Osteoblast (primary cell): ENCODE measurements at regions not wholly inside any gene's neighbourhood (a gene's known extent, or its start where the extent isn't known, plus 50 kb on each side); places are given as distances from the start of the nearest gene placed in this dataset.

Experiments used
- DNase-seq: peaks from one replicate; pipeline ENCODE4 v3.0.0; 2011; ENCODE audit warnings: low spot score, mixed read lengths; ENCODE audit not compliant: insufficient read length; ENCODE audit errors: missing footprints
- H2AFZ ChIP-seq: 2 replicates; pipeline ENCODE4 v1.6.0; 2011; ENCODE audit warnings: mild to moderate bottlenecking, low read length
- H3K27ac ChIP-seq: 2 replicates; pipeline ENCODE4 v1.5.1; 2011; ENCODE audit warnings: mild to moderate bottlenecking, low read depth, low read length, moderate library complexity
- H3K27me3 ChIP-seq: 2 replicates; pipeline ENCODE4 v1.6.0; 2012; ENCODE audit warnings: mild to moderate bottlenecking, control low read depth, inconsistent platforms, low read length, moderate library complexity; ENCODE audit not compliant: insufficient read depth
- H3K36me3 ChIP-seq: 2 replicates; pipeline ENCODE4 v1.5.1; 2011; ENCODE audit warnings: mild to moderate bottlenecking, low read length, control low read depth, moderate library complexity; ENCODE audit not compliant: insufficient read depth
- H3K4me1 ChIP-seq: 2 replicates; pipeline ENCODE4 v1.5.1; 2011; ENCODE audit warnings: mild to moderate bottlenecking, low read length, control low read depth, moderate library complexity; ENCODE audit not compliant: insufficient read depth
- H3K4me2 ChIP-seq: 2 replicates; pipeline ENCODE4 v1.6.0; 2011; ENCODE audit warnings: mild to moderate bottlenecking, low read length; ENCODE audit not compliant: insufficient read depth
- H3K4me3 ChIP-seq: fragments of 200-600 bp; sonication (generic); 3 replicates; pipeline ENCODE4 v1.5.1; 2012; ENCODE audit warnings: mild to moderate bottlenecking, low read length, inconsistent platforms; ENCODE audit not compliant: insufficient read depth
- H3K79me2 ChIP-seq: 2 replicates; pipeline ENCODE4 v1.6.0; 2012; ENCODE audit warnings: mild to moderate bottlenecking, low read length, control low read depth, inconsistent platforms; ENCODE audit not compliant: insufficient read depth
- H3K9me3 ChIP-seq: 2 replicates; pipeline ENCODE4 v1.5.1; 2011; ENCODE audit warnings: low read depth, low read length, control low read depth
- H4K20me1 ChIP-seq: 2 replicates; pipeline ENCODE4 v1.6.0; 2012; ENCODE audit warnings: mild to moderate bottlenecking, low read length, control low read depth; ENCODE audit not compliant: insufficient read depth
- CTCF ChIP-seq: IDR thresholded peaks from 2 replicates; pipeline ENCODE4 v1.5.1; 2011; ENCODE audit warnings: mild to moderate bottlenecking, low read depth, low read length, moderate library complexity; ENCODE audit errors: extremely low read depth

DNA sequence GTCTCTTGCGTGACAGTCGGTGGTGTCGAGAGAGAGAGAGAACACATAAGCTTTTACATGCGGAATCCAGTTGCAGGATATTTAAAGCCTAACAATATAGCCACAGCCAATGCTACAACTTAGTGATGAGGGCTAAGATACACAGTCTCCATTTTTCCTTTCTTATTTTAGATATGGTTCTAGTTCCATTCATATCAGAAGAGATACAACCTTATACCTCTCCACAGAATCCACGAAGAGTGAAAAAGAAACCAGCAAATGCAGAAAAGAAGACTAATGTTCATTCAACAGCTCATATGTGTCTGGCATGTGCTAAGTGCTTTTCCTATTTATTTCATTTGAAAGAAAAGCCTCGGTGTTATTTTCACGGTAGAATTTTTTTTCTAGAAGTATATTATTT, 249.0 kb upstream of the SLITRK1 start:
- no peak for DNase-seq
- Histone ChIP-seq H3K4me3 (no peak overlapping the region), H3K9me3 (no peaks in the 10 kb centered on the region), H3K79me2 (no peaks in the 10 kb centered on the region), H4K20me1 (no peaks in the 10 kb centered on the region), H3K27ac (no peak overlapping the region), H3K4me2 (no peak overlapping the region), H3K4me1 (no peaks in the 10 kb centered on the region), H3K27me3 (no peaks in the 10 kb centered on the region), H3K36me3 (no peaks in the 10 kb centered on the region), H2AFZ (no peak overlapping the region)
- TF ChIP-seq CTCF: no peak

DNA sequence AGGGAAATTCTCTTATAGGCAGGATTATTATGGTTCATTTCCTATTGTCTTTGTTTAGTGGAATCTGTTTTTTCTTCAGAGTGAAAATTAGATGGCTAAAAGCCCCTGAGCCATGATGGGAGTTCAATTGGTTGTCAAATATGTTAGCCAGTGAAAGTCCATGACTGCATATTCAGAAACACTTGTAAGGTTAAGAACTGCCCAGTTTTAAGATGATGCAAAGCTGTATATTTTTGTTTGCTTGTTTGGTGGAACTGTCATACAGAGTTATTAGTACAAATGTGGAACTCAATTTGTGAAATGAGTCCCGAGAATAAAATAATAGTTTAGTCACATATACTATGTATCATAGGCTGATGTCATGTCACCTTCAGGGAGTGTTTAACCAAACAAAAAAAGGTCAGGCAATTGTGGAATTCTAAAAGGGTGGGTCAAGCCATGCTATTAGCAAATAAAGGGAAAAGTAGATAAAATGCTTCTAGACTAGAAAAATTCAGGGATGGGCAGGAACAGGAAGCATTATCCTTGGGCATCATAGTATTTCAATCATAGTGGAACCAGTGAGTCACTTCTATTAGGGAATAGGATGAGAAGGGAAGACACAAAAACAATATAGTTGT, 248.3 kb upstream of the SLITRK1 start:
- H3K4me1 ChIP-seq: no peaks in the 10 kb centered on the region

DNA sequence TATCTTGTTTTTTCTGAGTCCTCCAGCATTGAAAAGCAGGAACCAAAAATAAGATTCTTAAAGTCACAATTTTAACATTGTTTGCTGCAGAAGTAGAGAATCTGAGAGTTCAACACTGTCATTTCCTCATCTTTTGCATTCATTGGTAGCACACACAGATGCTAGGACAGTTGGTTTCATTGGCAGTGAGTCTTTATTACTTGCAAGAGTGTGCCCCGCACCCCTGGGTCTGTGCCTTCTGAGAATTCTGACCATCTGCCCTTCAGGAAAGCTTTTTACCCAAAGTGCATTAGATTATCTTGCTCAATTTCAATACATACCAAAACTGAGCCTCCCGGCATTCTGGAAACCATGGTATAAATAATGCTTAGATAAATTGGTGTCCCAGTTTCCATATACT, 247.7 kb upstream of the SLITRK1 start:
- Histone ChIP-seq H3K4me3 (no peak overlapping the region), H2AFZ (no peak overlapping the region), H3K36me3 (no peaks in the 10 kb centered on the region), H3K27me3 (no peaks in the 10 kb centered on the region), H3K4me2 (no peak overlapping the region), H3K9me3 (no peaks in the 10 kb centered on the region), H3K4me1 (no peaks in the 10 kb centered on the region), H3K27ac (no peak overlapping the region), H3K79me2 (no peaks in the 10 kb centered on the region), H4K20me1 (no peaks in the 10 kb centered on the region)
- TF ChIP-seq CTCF: no peak
- DNase-seq: no peak

More for the DNA sequence above, 248.3 kb upstream of the SLITRK1 start:
- Histone ChIP-seq H4K20me1 (no peaks in the 10 kb centered on the region), H2AFZ (no peak overlapping the region), H3K4me3 (no peak overlapping the region), H3K27ac (no peak overlapping the region), H3K9me3 (no peaks in the 10 kb centered on the region), H3K4me2 (no peak overlapping the region), H3K27me3 (no peaks in the 10 kb centered on the region), H3K36me3 (no peaks in the 10 kb centered on the region), H3K79me2 (no peaks in the 10 kb centered on the region)
- no peak for TF ChIP-seq CTCF
- DNase-seq: no peak

DNA sequence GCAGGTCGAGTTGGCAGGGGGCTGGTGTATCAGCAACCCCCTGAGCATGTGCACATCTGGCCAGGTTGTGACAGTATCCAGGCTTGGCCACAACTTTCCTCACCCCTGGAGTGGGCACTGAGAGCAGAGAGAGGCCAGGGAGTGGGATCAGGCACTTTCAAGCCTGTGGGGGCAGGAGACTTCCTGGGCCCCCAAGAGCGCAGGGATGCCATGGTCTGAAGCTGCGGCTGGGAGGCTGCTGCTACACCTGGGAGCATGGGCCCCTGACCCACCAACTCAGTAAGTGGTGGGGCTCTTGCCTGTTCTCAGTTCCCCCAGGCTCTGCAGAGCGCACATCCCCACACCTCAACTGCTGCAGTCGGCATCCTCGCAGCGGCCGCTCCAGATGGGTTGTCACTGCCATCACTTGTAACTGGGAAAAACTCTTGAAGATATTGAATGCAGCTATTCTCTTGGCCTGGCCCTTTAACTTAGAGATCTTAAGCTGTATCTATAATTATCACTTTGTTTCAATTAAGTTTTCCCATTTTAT, 245.4 kb upstream of the SLITRK1 start:
- Histone ChIP-seq H3K36me3 (no peaks in the 10 kb centered on the region), H3K79me2 (no peaks in the 10 kb centered on the region), H3K4me2 (no peak overlapping the region), H4K20me1 (no peaks in the 10 kb centered on the region), H3K4me3 (no peak overlapping the region), H3K27ac (no peak overlapping the region), H3K4me1 (no peaks in the 10 kb centered on the region), H3K27me3 (no peaks in the 10 kb centered on the region), H2AFZ (no peak overlapping the region), H3K9me3 (no peaks in the 10 kb centered on the region)
- no peak for TF ChIP-seq CTCF
- DNase-seq: no peak
